GM21737 (cell line): ENCODE measurements at regions not wholly inside any gene's neighbourhood (a gene's known extent, or its start where the extent isn't known, plus 50 kb on each side); places are given as distances from the start of the nearest gene placed in this dataset.
"Not testable (repeated sequence)": the region's sequence is repeated elsewhere in the genome, so short reads cannot be mapped to it uniquely, and the experiment has no call there.

Experiments used
- ATAC-seq: cut with Tn5 transposase; IDR thresholded peaks from one replicate; pipeline ENCODE4 v1.9.1; 2021; ENCODE audit warnings: mild to moderate bottlenecking, moderate library complexity; ENCODE audit not compliant: unreplicated experiment

GRCh38 chr17:71548540-71549190, 572.2 kb upstream of the SOX9 start:
- no peak for ATAC-seq

- no peak for ATAC-seq
Observed at GRCh38 chr17:71550675-71551074, 570.1 kb upstream of the SOX9 start.

- ATAC-seq: no peak
Observed at GRCh38 chr17:71553381-71553780, 567.4 kb upstream of the SOX9 start.

GRCh38 chr17:71558901-71559300, 561.9 kb upstream of the SOX9 start:
- ATAC-seq: no peak

- no peak for ATAC-seq
Observed at GRCh38 chr17:71572343-71572742, 548.5 kb upstream of the SOX9 start.

- ATAC-seq: no peak
Observed at GRCh38 chr17:71578446-71578845, 542.4 kb upstream of the SOX9 start.

- ATAC-seq: no peak
Observed at GRCh38 chr17:71580220-71580619, 540.6 kb upstream of the SOX9 start.

GRCh38 chr17:71585540-71585939, 535.3 kb upstream of the SOX9 start:
- no peak for ATAC-seq

- no peak for ATAC-seq
Observed at GRCh38 chr17:71592431-71592830, 528.4 kb upstream of the SOX9 start.

- no peak for ATAC-seq
Observed at GRCh38 chr17:71593078-71593477, 527.7 kb upstream of the SOX9 start.

GRCh38 chr17:71599583-71599982, 521.2 kb upstream of the SOX9 start:
- ATAC-seq: not testable (repeated sequence)

- ATAC-seq: no peak
Observed at GRCh38 chr17:71600137-71600789, 520.6 kb upstream of the SOX9 start.

GRCh38 chr17:71601894-71602504, 518.8 kb upstream of the SOX9 start:
- ATAC-seq: no peak

GRCh38 chr17:71613996-71614395, 506.8 kb upstream of the SOX9 start:
- no peak for ATAC-seq

- ATAC-seq: no peak
Observed at GRCh38 chr17:71615820-71616219, 505.0 kb upstream of the SOX9 start.

- ATAC-seq: not testable (repeated sequence)
Observed at GRCh38 chr17:71617767-71618166, 503.1 kb upstream of the SOX9 start.

GRCh38 chr17:71625330-71625729, 495.5 kb upstream of the SOX9 start:
- ATAC-seq: no peak

GRCh38 chr17:71628306-71628705, 492.5 kb upstream of the SOX9 start:
- no peak for ATAC-seq

- no peak for ATAC-seq
Observed at GRCh38 chr17:71631483-71631882, 489.3 kb upstream of the SOX9 start.

GRCh38 chr17:71632328-71632727, 488.5 kb upstream of the SOX9 start:
- no peak for ATAC-seq

- ATAC-seq: no peak
Observed at GRCh38 chr17:71633391-71633849, 487.4 kb upstream of the SOX9 start.

- no peak for ATAC-seq
Observed at GRCh38 chr17:71634376-71634775, 486.4 kb upstream of the SOX9 start.
